Neural cell (in vitro differentiated cells): ENCODE measurements at regions not wholly inside any gene's neighbourhood (a gene's known extent, or its start where the extent isn't known, plus 50 kb on each side); places are given as distances from the start of the nearest gene placed in this dataset.
"Not testable (repeated sequence)": the region's sequence is repeated elsewhere in the genome, so short reads cannot be mapped to it uniquely, and the experiment has no call there.

Experiments used
- H2AFZ ChIP-seq: fragments of 200-600, 300-800 bp; sonication (generic), shearing (Covaris generic); 2 replicates; pipeline ENCODE4 v1.6.0; 2014; ENCODE audit warnings: low read depth, mild to moderate bottlenecking, antibody characterized with exemption, low read length, moderate library complexity
- H3F3A ChIP-seq: fragments of 200-600 bp; shearing (Covaris generic); 2 replicates; pipeline ENCODE4 v1.6.1; 2016; ENCODE audit warnings: mild to moderate bottlenecking, moderate library complexity, mixed read lengths, antibody characterized with exemption, low read length; ENCODE audit not compliant: insufficient read depth, poor library complexity, severe bottlenecking
- H3K27ac ChIP-seq: fragments of 200-600, 300-800 bp; sonication (generic), shearing (Covaris generic); 2 replicates; pipeline ENCODE4 v1.5.1; 2014; ENCODE audit warnings: mild to moderate bottlenecking, low read length, moderate library complexity
- H3K27me3 ChIP-seq: fragments of 300-800, 200-600 bp; sonication (generic), shearing (Covaris generic); 2 replicates; pipeline ENCODE4 v1.6.0; 2014; ENCODE audit warnings: mild to moderate bottlenecking, low read depth, low read length, moderate library complexity; ENCODE audit not compliant: insufficient read depth
- H3K36me3 ChIP-seq: fragments of 300-800, 200-600 bp; sonication (generic), shearing (Covaris generic); 2 replicates; pipeline ENCODE4 v1.5.1; 2014; ENCODE audit warnings: mild to moderate bottlenecking, antibody characterized with exemption, low read length, moderate library complexity; ENCODE audit not compliant: insufficient read depth
- H3K4me2 ChIP-seq: fragments of 300-800, 200-600 bp; sonication (generic), shearing (Covaris generic); 2 replicates; pipeline ENCODE4 v1.6.0; 2014; ENCODE audit warnings: mild to moderate bottlenecking, low read length
- H3K4me3 ChIP-seq: fragments of 300-800, 200-600 bp; sonication (generic), shearing (Covaris generic); 2 replicates; pipeline ENCODE4 v1.5.1; 2014; ENCODE audit warnings: mild to moderate bottlenecking, low read length, moderate library complexity
- H3K79me2 ChIP-seq: fragments of 200-600 bp; shearing (Covaris generic); replicated peaks from 2 replicates; pipeline ENCODE4 v1.6.0; 2014; ENCODE audit warnings: mild to moderate bottlenecking, low read length, moderate library complexity; ENCODE audit not compliant: insufficient read depth
- H3K9ac ChIP-seq: fragments of 300-800, 200-600 bp; sonication (generic), shearing (Covaris generic); 2 replicates; pipeline ENCODE4 v1.6.1; 2016; ENCODE audit warnings: mild to moderate bottlenecking, low read length, mixed read lengths
- H3K9me2 ChIP-seq: fragments of 200-600 bp; shearing (Covaris generic); 2 replicates; pipeline ENCODE4 v1.6.1; 2016; ENCODE audit warnings: mild to moderate bottlenecking, low read length, mixed read lengths; ENCODE audit not compliant: insufficient read depth
- H3K9me3 ChIP-seq: fragments of 200-600, 300-800 bp; sonication (generic), shearing (Covaris generic); 2 replicates; pipeline ENCODE4 v1.6.1; 2016; ENCODE audit warnings: mild to moderate bottlenecking, mixed run types, low read length, moderate library complexity, mixed read lengths
- H4K20me1 ChIP-seq: fragments of 200-600 bp; shearing (Covaris generic); 2 replicates; pipeline ENCODE4 v1.6.1; 2016; ENCODE audit warnings: mild to moderate bottlenecking, mixed run types; ENCODE audit not compliant: insufficient read depth
- EP300 ChIP-seq: fragments of 450-650 bp; conservative IDR thresholded peaks from 2 replicates; pipeline ENCODE4 v1.6.1; 2014; ENCODE audit warnings: antibody characterized with exemption, mild to moderate bottlenecking, moderate library complexity; ENCODE audit not compliant: poor library complexity, severe bottlenecking
- EZH2 ChIP-seq: fragments of 200-600, 300-800 bp; shearing (Covaris generic), sonication (generic); IDR thresholded peaks from 2 replicates; pipeline ENCODE4 v1.6.1; 2014; ENCODE audit warnings: antibody characterized with exemption, low read length, borderline replicate concordance, mild to moderate bottlenecking; ENCODE audit not compliant: insufficient read depth, poor library complexity, severe bottlenecking
- MXI1 ChIP-seq: fragments of 450-650 bp; conservative IDR thresholded peaks from 2 replicates; pipeline ENCODE4 v1.6.1; 2014; ENCODE audit warnings: antibody characterized with exemption, mild to moderate bottlenecking; ENCODE audit not compliant: poor library complexity, severe bottlenecking
- POLR2AphosphoS5 ChIP-seq: IDR thresholded peaks from 2 replicates; pipeline ENCODE4 v1.6.1; 2012
- RAD21 ChIP-seq: fragments of 450-650 bp; conservative IDR thresholded peaks from 2 replicates; pipeline ENCODE4 v1.6.1; 2014; ENCODE audit warnings: antibody characterized with exemption, mild to moderate bottlenecking, moderate library complexity
- SMC3 ChIP-seq: fragments of 450-650 bp; conservative IDR thresholded peaks from 2 replicates; pipeline ENCODE4 v1.6.1; 2014; ENCODE audit warnings: antibody characterized with exemption, mild to moderate bottlenecking, moderate library complexity; ENCODE audit not compliant: poor library complexity
- TAF1 ChIP-seq: IDR thresholded peaks from 2 replicates; pipeline ENCODE4 v1.6.1; 2012; ENCODE audit warnings: low read depth
- TF ChIP-seq, protein P1 (sequence below): IDR thresholded peaks from 2 replicates; pipeline ENCODE4 v1.6.1; 2012; ENCODE audit warnings: borderline replicate concordance

- Histone ChIP-seq H3K4me3 (no peak overlapping the region), H3K4me2 (no peak overlapping the region), H3K27ac (no peak overlapping the region), H2AFZ (no peak overlapping the region), H3K27me3 (peaks cover 43% of the 10 kb centered on the region), H4K20me1 (no peaks in the 10 kb centered on the region), H3K36me3 (no peaks in the 10 kb centered on the region), H3K9me2 (no peaks in the 10 kb centered on the region), H3F3A (no peaks in the 10 kb centered on the region), H3K9me3 (no peaks in the 10 kb centered on the region), H3K9ac (no peak overlapping the region), H3K79me2 (no peaks in the 10 kb centered on the region)
- TF ChIP-seq TAF1 (no peak), MXI1 (no peak), RAD21 (no peak), SMC3 (no peak), EP300 (no peak)
- TF ChIP-seq, protein P1, sequence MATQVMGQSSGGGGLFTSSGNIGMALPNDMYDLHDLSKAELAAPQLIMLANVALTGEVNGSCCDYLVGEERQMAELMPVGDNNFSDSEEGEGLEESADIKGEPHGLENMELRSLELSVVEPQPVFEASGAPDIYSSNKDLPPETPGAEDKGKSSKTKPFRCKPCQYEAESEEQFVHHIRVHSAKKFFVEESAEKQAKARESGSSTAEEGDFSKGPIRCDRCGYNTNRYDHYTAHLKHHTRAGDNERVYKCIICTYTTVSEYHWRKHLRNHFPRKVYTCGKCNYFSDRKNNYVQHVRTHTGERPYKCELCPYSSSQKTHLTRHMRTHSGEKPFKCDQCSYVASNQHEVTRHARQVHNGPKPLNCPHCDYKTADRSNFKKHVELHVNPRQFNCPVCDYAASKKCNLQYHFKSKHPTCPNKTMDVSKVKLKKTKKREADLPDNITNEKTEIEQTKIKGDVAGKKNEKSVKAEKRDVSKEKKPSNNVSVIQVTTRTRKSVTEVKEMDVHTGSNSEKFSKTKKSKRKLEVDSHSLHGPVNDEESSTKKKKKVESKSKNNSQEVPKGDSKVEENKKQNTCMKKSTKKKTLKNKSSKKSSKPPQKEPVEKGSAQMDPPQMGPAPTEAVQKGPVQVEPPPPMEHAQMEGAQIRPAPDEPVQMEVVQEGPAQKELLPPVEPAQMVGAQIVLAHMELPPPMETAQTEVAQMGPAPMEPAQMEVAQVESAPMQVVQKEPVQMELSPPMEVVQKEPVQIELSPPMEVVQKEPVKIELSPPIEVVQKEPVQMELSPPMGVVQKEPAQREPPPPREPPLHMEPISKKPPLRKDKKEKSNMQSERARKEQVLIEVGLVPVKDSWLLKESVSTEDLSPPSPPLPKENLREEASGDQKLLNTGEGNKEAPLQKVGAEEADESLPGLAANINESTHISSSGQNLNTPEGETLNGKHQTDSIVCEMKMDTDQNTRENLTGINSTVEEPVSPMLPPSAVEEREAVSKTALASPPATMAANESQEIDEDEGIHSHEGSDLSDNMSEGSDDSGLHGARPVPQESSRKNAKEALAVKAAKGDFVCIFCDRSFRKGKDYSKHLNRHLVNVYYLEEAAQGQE: no peak
Measured at GRCh38 chr13:50136678-50137077, 121.4 kb downstream of the KCNRG start.

- H3K4me2 ChIP-seq, H3K9me2 ChIP-seq: not testable (repeated sequence)
Measured at GRCh38 chr13:50139435-50139934, 124.2 kb downstream of the KCNRG start.

DNA sequence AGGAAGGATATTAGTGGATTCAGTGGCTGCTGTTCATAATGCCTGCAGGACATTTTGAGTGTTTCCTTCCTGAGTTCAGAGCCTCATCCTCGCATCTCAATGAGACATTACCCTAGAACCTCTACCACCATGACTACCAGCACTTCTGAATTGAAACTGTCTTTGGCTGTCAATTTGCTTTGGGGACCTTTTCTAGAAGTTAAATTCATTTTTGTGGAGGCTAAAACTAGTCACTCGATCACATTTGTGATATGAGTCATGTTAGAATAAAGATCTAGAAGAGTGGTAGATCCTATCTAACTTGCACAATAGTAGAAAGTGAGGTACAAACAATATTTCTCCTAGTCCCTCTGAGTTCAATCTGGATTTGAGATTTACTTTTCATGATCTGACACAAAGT lies 124.9 kb downstream of the KCNRG start:
- TF ChIP-seq POLR2AphosphoS5 (no peak), MXI1 (no peak), EZH2 (no peak), SMC3 (no peak), RAD21 (no peak), EP300 (no peak)
- Histone ChIP-seq H3K4me2 (no peak overlapping the region), H3K9me3 (no peaks in the 10 kb centered on the region), H3K9ac (no peak overlapping the region), H3K9me2 (no peaks in the 10 kb centered on the region), H3K27me3 (peaks cover 8% of the 10 kb centered on the region), H3F3A (no peaks in the 10 kb centered on the region), H3K79me2 (no peaks in the 10 kb centered on the region), H2AFZ (no peak overlapping the region), H3K27ac (no peak overlapping the region), H3K4me3 (no peak overlapping the region), H4K20me1 (no peaks in the 10 kb centered on the region), H3K36me3 (no peaks in the 10 kb centered on the region)

More at GRCh38 chr13:50139435-50139934, 124.2 kb downstream of the KCNRG start:
- not testable (repeated sequence) for H3K9me3 ChIP-seq, H3K4me3 ChIP-seq, H3K79me2 ChIP-seq, H3K27ac ChIP-seq, H2AFZ ChIP-seq, H3F3A ChIP-seq, H3K9ac ChIP-seq, H4K20me1 ChIP-seq, H3K36me3 ChIP-seq
- peaks cover 15% of the 10 kb centered on the region for H3K27me3 ChIP-seq
